ENCODE measurements at regions not wholly inside any gene's neighbourhood (a gene's known extent, or its start where the extent isn't known, plus 50 kb on each side); places are given as distances from the start of the nearest gene placed in this dataset.

DNA sequence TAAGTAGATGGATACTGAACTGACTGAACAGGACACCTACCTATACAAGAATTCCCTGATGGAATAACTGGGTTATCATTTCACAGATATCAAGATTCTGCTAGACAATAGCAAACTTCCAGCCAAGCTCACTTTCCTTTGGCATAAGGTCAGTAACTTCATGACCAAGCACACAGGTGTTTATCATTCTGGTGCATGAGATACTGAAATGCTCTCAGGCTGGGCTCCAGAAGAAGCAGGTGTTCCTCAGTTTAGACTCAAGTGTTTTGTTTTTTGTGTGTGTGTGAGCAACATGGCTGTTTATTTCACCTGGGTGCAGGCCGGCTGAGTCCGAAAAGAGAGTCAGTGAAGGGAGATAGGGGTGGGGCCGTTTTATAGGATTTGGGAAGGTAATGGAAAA is 201.5 kb upstream of the SPOCK3 start:
- H3K36me3 ChIP-seq (ENCODE audit: control insufficient read depth in 2 of 4, insufficient read depth in 4 of 4, low read length in 3 of 4): no peaks in the 10 kb centered on the region
- H4K91ac ChIP-seq (replicated peaks; ENCODE audit: insufficient read length, low read length): no peak overlapping the region
- no peaks in the 10 kb centered on the region for H3K79me1 ChIP-seq (ENCODE audit: low read depth, low read length)
- H3K27ac ChIP-seq (ENCODE audit: low read depth, low read length): no peak overlapping the region
- no peak overlapping the region for H2BK20ac ChIP-seq (ENCODE audit: low read length)
- no peaks in the 10 kb centered on the region for H3K23me2 ChIP-seq (ENCODE audit: low read depth, low read length)
- no peak overlapping the region for H2AFZ ChIP-seq (ENCODE audit: low read length)
- no peaks in the 10 kb centered on the region for H3K4me1 ChIP-seq (replicated peaks in 1 of 4; ENCODE audit: control insufficient read depth in 3 of 4, insufficient read depth in 4 of 4, low read length in 3 of 4)
- no peaks in the 10 kb centered on the region for H4K20me1 ChIP-seq (replicated peaks in 1 of 2; ENCODE audit: control insufficient read depth in 1 of 2, insufficient read depth in 2 of 2, low read length in 2 of 2)
- no peak overlapping the region for H2AK5ac ChIP-seq (ENCODE audit: low read depth, low read length)
- POLR2A ChIA-PET (ENCODE audit: partially characterized antibody): no interaction called here
- H3K23ac ChIP-seq (ENCODE audit: insufficient read length): no peak overlapping the region
- H3K9me3 ChIP-seq (ENCODE audit: insufficient read depth in 2 of 2, low read depth in 1 of 2, low read length in 1 of 2): 0 out of 4 replicates have a peak, but pooled peaks cover 0 to 2% of the 10 kb centered on the region in 2 experiments
- H3K9ac ChIP-seq (replicated peaks in 1 of 4; ENCODE audit: extremely low read depth in 1 of 4, low read depth in 3 of 4, low read length in 3 of 4): no peak overlapping the region
- H2BK5ac ChIP-seq (ENCODE audit: low read depth, low read length): no peak overlapping the region
- H2BK12ac ChIP-seq (ENCODE audit: low read depth, low read length): no peak overlapping the region
- no peak overlapping the region for H3K4me2 ChIP-seq (ENCODE audit: insufficient read depth in 1 of 2, low read depth in 2 of 2, low read length in 2 of 2)
- CTCF ChIA-PET (ENCODE audit: partially characterized antibody): interaction anchor here (0.7 kb wide), 1 partner anchor 448 kb away, joined by 3 read pairs; no protein-coding TSS in a partner anchor
- no peak for FAIRE-seq
- H3K4me3 ChIP-seq (ENCODE audit: extremely low read depth in 1 of 4, insufficient read depth in 2 of 4, low read depth in 3 of 4, low read length in 4 of 4): no peak overlapping the region
- no peak overlapping the region for H3K4ac ChIP-seq (replicated peaks; ENCODE audit: insufficient read length, low read depth, low read length)
- H2BK120ac ChIP-seq (replicated peaks; ENCODE audit: low read depth, low read length): no peak overlapping the region
- no peak for DNase-seq (ENCODE audit: low read depth in 1 of 2, low spot score in 2 of 2)
- 90% methylated on average over 3 of the region's 3 CpGs; no CpG with 5 or more reads in 1 of the 2 experiments for WGBS, 2 experiments (ENCODE audit: extremely low coverage in 1 of 2, insufficient coverage in 1 of 2, insufficient read length in 1 of 2, insufficient replicate concordance in 2 of 2, low coverage in 1 of 2, low lambda C conversion rate in 2 of 2, missing lambda C conversion rate in 1 of 2)
- H3K79me2 ChIP-seq (ENCODE audit: control insufficient read depth in 1 of 2, insufficient read depth in 2 of 2, low read length in 2 of 2): no peaks in the 10 kb centered on the region
- no peak overlapping the region for H4K8ac ChIP-seq (ENCODE audit: extremely low read depth, insufficient read depth, low read length)
- no peak overlapping the region for H3K14ac ChIP-seq (ENCODE audit: insufficient read length)
- no peak overlapping the region for H3K18ac ChIP-seq (ENCODE audit: extremely low read depth, low read length)
- H3K27me3 ChIP-seq (replicated peaks in 1 of 4; ENCODE audit: control insufficient read depth in 3 of 4, extremely low read depth in 1 of 4, insufficient read depth in 3 of 4, low read length in 3 of 4): no peaks in the 10 kb centered on the region
- H3K56ac ChIP-seq (replicated peaks; ENCODE audit: insufficient read length, low read depth, low read length): no peak overlapping the region
- no peak overlapping the region for H4K5ac ChIP-seq (ENCODE audit: insufficient read length, low read depth, low read length)
- H2BK15ac ChIP-seq (ENCODE audit: low read length): no peak overlapping the region
- TF ChIP-seq CREB1 (IDR thresholded peaks at IDR 0.05) (no peak), TCF12 (IDR thresholded peaks at IDR 0.05; ENCODE audit: low read depth, low read length) (no peak), JUND (IDR thresholded peaks at IDR 0.05; ENCODE audit: low read length) (no peak), MAFK (IDR thresholded peaks at IDR 0.05; ENCODE audit: low read depth, low read length) (no peak), CHD1 (IDR thresholded peaks at IDR 0.05; ENCODE audit: low read depth, low read length) (no peak), CTBP2 (IDR thresholded peaks at IDR 0.05; ENCODE audit: borderline replicate concordance, insufficient read depth, insufficient read length, low read length) (no peak), BCL11A (IDR thresholded peaks at IDR 0.05; ENCODE audit: low read depth in 2 of 2, low read length in 2 of 2) (no peak), RAD21 (IDR thresholded peaks at IDR 0.05 in 1 of 2, conservative IDR thresholded peaks at IDR 0.05 in 1 of 2; ENCODE audit: low read depth in 2 of 2, low read length in 2 of 2) (no peak), SIRT6 (IDR thresholded peaks at IDR 0.05; ENCODE audit: low read length) (no peak), SIX5 (IDR thresholded peaks at IDR 0.05; ENCODE audit: low read depth, low read length) (no peak), RNF2 (IDR thresholded peaks at IDR 0.05; ENCODE audit: borderline replicate concordance, low read depth, low read length, missing control alignments, poor library complexity, severe bottlenecking) (no peak), KDM4A (IDR thresholded peaks at IDR 0.05; ENCODE audit: low read depth, low read length, severe bottlenecking) (no peak), ZNF274 (IDR thresholded peaks at IDR 0.05; ENCODE audit: borderline replicate concordance, extremely low read depth, low read length) (no peak), GTF2F1 (IDR thresholded peaks at IDR 0.05; ENCODE audit: borderline replicate concordance, low read depth, low read length) (no peak), POLR2A (IDR thresholded peaks at IDR 0.05; ENCODE audit: control extremely low read depth in 1 of 2, low read depth in 2 of 2, low read length in 2 of 2) (no peak)
